Natural killer cell (primary cell): ENCODE measurements at regions not wholly inside any gene's neighbourhood (a gene's known extent, or its start where the extent isn't known, plus 50 kb on each side); places are given as distances from the start of the nearest gene placed in this dataset.

Source experiments
- ATAC-seq, 3 donors: fragments of 150-1000 bp in 2 of 3; fragments of 200-7000 bp in 1 of 3; cut with Tn5 transposase; 1 replicate in 1 of 3; 2 replicates in 2 of 3; pipeline ENCODE4 v1.10.0; 2021; ENCODE audit warnings: mild to moderate bottlenecking in 2 of 3, moderate library complexity in 2 of 3
- DNase-seq, 2 donors: peaks; one replicate each; pipeline versions ENCODE4 v3.0.0 to v3.0.0-alpha.2; 2013 to 2021; ENCODE audit warnings: mixed read lengths in 1 of 2
- H3K27ac ChIP-seq: one replicate; pipeline ENCODE4 v1.5.1; 2013; ENCODE audit warnings: mild to moderate bottlenecking, low read length
- H3K27me3 ChIP-seq: one replicate; pipeline ENCODE4 v1.6.1; 2013; ENCODE audit warnings: low read length; ENCODE audit not compliant: control insufficient read depth, insufficient read depth
- H3K36me3 ChIP-seq: one replicate; pipeline ENCODE4 v1.6.1; 2013; ENCODE audit warnings: low read length; ENCODE audit not compliant: control insufficient read depth, insufficient read depth
- H3K4me1 ChIP-seq: one replicate; pipeline ENCODE4 v1.6.1; 2013; ENCODE audit warnings: low read length; ENCODE audit not compliant: control insufficient read depth, insufficient read depth
- H3K4me3 ChIP-seq: one replicate; pipeline ENCODE4 v1.5.1; 2013; ENCODE audit warnings: low read length
- H3K9me3 ChIP-seq: one replicate; pipeline ENCODE4 v1.6.1; 2013; ENCODE audit warnings: low read length; ENCODE audit not compliant: control insufficient read depth, insufficient read depth
- H3K27ac Mint-ChIP-seq, 2 donors: one replicate each; pipeline ENCODE4 v1.8.0; 2022; ENCODE audit warnings: mild to moderate bottlenecking in 2 of 2, mixed read lengths in 2 of 2, moderate library complexity in 1 of 2
- H3K27me3 Mint-ChIP-seq, 2 donors: one replicate each; pipeline ENCODE4 v1.8.0; 2022; ENCODE audit warnings: low read depth in 2 of 2, mixed read lengths in 2 of 2
- H3K36me3 Mint-ChIP-seq: one replicate; pipeline ENCODE4 v1.8.0; 2022; ENCODE audit warnings: mixed read lengths
- H3K4me1 Mint-ChIP-seq, 2 donors: one replicate each; pipeline ENCODE4 v1.8.0; 2022; ENCODE audit warnings: mixed read lengths in 2 of 2
- H3K4me3 Mint-ChIP-seq: one replicate; pipeline ENCODE4 v1.8.0; 2022; ENCODE audit warnings: mild to moderate bottlenecking, moderate library complexity, mixed read lengths
- H3K9me3 Mint-ChIP-seq, 2 donors: one replicate each; pipeline ENCODE4 v1.8.0; 2022; ENCODE audit warnings: mixed read lengths in 2 of 2
- CTCF ChIP-seq: fragments of 200-600 bp; IDR thresholded peaks from one replicate; pipeline ENCODE4 v1.8.0; 2022; ENCODE audit warnings: antibody characterized with exemption
- WGBS: methylation state at CpG from one replicate; pipeline ENCODE4 v1.1.7; 2013; ENCODE audit warnings: missing lambda C conversion rate; ENCODE audit not compliant: insufficient coverage; 5-methylcytosine and 5-hydroxymethylcytosine counted together
- intact Hi-C: fragments of 100-400 bp; cut with micrococcal nuclease; formaldehyde crosslinking; loops from one replicate; pipeline ENCODE4 v1.14.2; 2022

- 50% methylated on average over 1 of the region's 1 CpG for WGBS
- no peak for TF ChIP-seq CTCF
- Mint-ChIP-seq H3K4me1 (no peaks in the 10 kb centered on the region), H3K36me3 (no peaks in the 10 kb centered on the region), H3K4me3 (no peak overlapping the region), H3K27ac (no peak overlapping the region), H3K27me3 (no peaks in the 10 kb centered on the region), H3K9me3 (peaks cover 0 to 6% of the 10 kb centered on the region in 2 donors)
- no peak for DNase-seq
- no peak overlapping the region for H3K27ac ChIP-seq
- H3K27me3 ChIP-seq = no peaks in the 10 kb centered on the region
- no peak for ATAC-seq
- H3K9me3 ChIP-seq = no peaks in the 10 kb centered on the region
- no peak overlapping the region for H3K4me3 ChIP-seq
- H3K4me1 ChIP-seq = no peaks in the 10 kb centered on the region
- intact Hi-C loops = no loop called here
- H3K36me3 ChIP-seq = no peaks in the 10 kb centered on the region
Observed at GRCh38 chr9:18017136-18017535, 438.3 kb downstream of the SH3GL2 start.

- intact Hi-C loops = no loop called here
- Mint-ChIP-seq H3K27me3 (no peaks in the 10 kb centered on the region), H3K4me3 (no peak overlapping the region), H3K27ac (no peak overlapping the region), H3K9me3 (peaks cover 0 to 6% of the 10 kb centered on the region in 2 donors), H3K4me1 (no peaks in the 10 kb centered on the region), H3K36me3 (no peaks in the 10 kb centered on the region)
- H3K27ac ChIP-seq = no peak overlapping the region
- H3K27me3 ChIP-seq = no peaks in the 10 kb centered on the region
- ATAC-seq = no peak
- H3K4me3 ChIP-seq = no peak overlapping the region
- no peaks in the 10 kb centered on the region for H3K9me3 ChIP-seq
- no peak for DNase-seq
- no peaks in the 10 kb centered on the region for H3K4me1 ChIP-seq
- 97% methylated on average over 2 of the region's 2 CpGs for WGBS
- TF ChIP-seq CTCF = no peak
- H3K36me3 ChIP-seq = no peaks in the 10 kb centered on the region
Observed at GRCh38 chr9:18018221-18018620, 439.4 kb downstream of the SH3GL2 start.

GRCh38 chr9:18018661-18019060, 439.8 kb downstream of the SH3GL2 start:
- no peak for ATAC-seq
- no peak for TF ChIP-seq CTCF

GRCh38 chr9:18020121-18020745, 441.4 kb downstream of the SH3GL2 start:
- 68% methylated on average over 6 of the region's 6 CpGs for WGBS
- intact Hi-C loops = no loop called here
- Mint-ChIP-seq H3K9me3 (peaks cover 0 to 6% of the 10 kb centered on the region in 2 donors), H3K27me3 (no peaks in the 10 kb centered on the region), H3K36me3 (no peaks in the 10 kb centered on the region), H3K27ac (no peak overlapping the region), H3K4me1 (no peaks in the 10 kb centered on the region), H3K4me3 (no peak overlapping the region)
- Histone ChIP-seq H3K4me1 (no peaks in the 10 kb centered on the region), H3K36me3 (no peaks in the 10 kb centered on the region), H3K27me3 (no peaks in the 10 kb centered on the region), H3K4me3 (no peak overlapping the region), H3K27ac (no peak overlapping the region), H3K9me3 (no peaks in the 10 kb centered on the region)
- no peak for DNase-seq
- no peak for TF ChIP-seq CTCF
- no peak for ATAC-seq

More at GRCh38 chr9:18018661-18019060, 439.8 kb downstream of the SH3GL2 start:
- H3K4me1 ChIP-seq = no peaks in the 10 kb centered on the region
- no peak overlapping the region for H3K4me3 ChIP-seq
- Mint-ChIP-seq H3K36me3 (no peaks in the 10 kb centered on the region), H3K4me1 (no peaks in the 10 kb centered on the region), H3K27ac (no peak overlapping the region), H3K9me3 (peaks cover 0 to 6% of the 10 kb centered on the region in 2 donors), H3K27me3 (no peaks in the 10 kb centered on the region), H3K4me3 (no peak overlapping the region)
- H3K9me3 ChIP-seq = no peaks in the 10 kb centered on the region
- 84% methylated on average over 2 of the region's 2 CpGs for WGBS
- H3K36me3 ChIP-seq = no peaks in the 10 kb centered on the region
- no peaks in the 10 kb centered on the region for H3K27me3 ChIP-seq
- DNase-seq = no peak
- H3K27ac ChIP-seq = no peak overlapping the region
- intact Hi-C loops = no loop called here
